ENCODE measurements at regions not wholly inside any gene's neighbourhood (a gene's known extent, or its start where the extent isn't known, plus 50 kb on each side); places are given as distances from the start of the nearest gene placed in this dataset.

DNA sequence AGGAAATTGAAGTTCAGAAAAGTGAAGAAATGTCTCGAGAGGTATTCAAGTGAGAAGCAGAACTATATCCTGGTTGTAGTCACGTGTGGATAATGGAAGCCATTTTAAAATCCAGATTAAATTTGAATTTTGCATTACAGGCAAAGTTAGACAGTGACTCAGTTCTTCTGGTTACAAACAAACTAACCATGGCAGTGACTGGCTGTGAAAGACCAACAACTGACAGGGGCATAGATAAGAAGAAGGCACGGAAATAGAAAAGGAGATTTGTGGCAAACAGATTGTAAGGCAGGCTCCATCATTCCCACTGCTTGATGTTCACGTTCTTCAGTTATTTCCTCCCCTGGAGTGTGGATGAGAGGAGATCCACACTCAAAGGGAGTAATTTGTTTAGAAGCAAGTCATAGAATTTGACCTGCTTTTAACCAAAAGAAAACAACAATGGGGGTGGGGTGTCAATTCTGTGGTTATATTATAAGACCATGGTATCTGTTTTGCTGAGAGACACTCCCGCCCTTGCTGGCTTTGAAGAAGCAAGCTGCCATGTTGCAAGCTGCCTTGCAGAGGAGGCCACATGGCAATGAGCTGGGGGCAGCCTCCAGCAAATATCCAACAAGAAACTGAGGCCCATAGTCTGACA lies 795.3 kb downstream of the VRK1 start:
- Histone ChIP-seq H3K4me3 (replicated peaks; ENCODE audit: low read depth, low read length) (no peak overlapping the region), H3K27me3 (replicated peaks; ENCODE audit: control insufficient read depth, insufficient read depth, low read length) (no peaks in the 10 kb centered on the region), H3K36me3 (ENCODE audit: control insufficient read depth, insufficient read depth, low read length) (no peaks in the 10 kb centered on the region)
- DNase-seq (ENCODE audit: extremely low read depth, insufficient read length), result no peak
- TF ChIP-seq, protein P1, sequence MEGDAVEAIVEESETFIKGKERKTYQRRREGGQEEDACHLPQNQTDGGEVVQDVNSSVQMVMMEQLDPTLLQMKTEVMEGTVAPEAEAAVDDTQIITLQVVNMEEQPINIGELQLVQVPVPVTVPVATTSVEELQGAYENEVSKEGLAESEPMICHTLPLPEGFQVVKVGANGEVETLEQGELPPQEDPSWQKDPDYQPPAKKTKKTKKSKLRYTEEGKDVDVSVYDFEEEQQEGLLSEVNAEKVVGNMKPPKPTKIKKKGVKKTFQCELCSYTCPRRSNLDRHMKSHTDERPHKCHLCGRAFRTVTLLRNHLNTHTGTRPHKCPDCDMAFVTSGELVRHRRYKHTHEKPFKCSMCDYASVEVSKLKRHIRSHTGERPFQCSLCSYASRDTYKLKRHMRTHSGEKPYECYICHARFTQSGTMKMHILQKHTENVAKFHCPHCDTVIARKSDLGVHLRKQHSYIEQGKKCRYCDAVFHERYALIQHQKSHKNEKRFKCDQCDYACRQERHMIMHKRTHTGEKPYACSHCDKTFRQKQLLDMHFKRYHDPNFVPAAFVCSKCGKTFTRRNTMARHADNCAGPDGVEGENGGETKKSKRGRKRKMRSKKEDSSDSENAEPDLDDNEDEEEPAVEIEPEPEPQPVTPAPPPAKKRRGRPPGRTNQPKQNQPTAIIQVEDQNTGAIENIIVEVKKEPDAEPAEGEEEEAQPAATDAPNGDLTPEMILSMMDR (IDR thresholded peaks at IDR 0.05; ENCODE audit: insufficient read depth, low read length, poor library complexity, severe bottlenecking), result no peak

DNA sequence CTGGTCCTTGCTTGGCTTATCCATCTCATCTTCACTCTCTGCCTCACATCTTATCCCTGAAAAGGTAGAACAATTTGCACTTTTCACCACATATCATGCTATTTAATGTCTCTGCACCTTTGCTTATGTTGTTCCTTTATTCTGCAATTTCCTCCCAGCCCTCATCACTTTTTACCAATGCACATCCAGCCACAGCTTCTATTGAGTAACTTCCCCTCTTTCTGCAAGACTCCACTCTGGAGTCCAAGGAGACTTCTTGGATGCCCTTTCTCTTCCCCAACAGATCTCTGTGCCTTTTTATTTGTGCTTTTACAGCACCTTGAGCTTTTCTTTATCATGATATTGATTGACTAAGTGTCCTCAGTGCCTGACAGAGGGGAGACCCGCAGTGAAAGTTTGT lies 797.1 kb downstream of the VRK1 start:
- H3K27me3 ChIP-seq (replicated peaks; ENCODE audit: control insufficient read depth, insufficient read depth, low read length), result no peaks in the 10 kb centered on the region
- no peak for DNase-seq (ENCODE audit: extremely low read depth, insufficient read length)
- TF ChIP-seq, protein P1 (IDR thresholded peaks at IDR 0.05; ENCODE audit: insufficient read depth, low read length, poor library complexity, severe bottlenecking), result no peak

DNA sequence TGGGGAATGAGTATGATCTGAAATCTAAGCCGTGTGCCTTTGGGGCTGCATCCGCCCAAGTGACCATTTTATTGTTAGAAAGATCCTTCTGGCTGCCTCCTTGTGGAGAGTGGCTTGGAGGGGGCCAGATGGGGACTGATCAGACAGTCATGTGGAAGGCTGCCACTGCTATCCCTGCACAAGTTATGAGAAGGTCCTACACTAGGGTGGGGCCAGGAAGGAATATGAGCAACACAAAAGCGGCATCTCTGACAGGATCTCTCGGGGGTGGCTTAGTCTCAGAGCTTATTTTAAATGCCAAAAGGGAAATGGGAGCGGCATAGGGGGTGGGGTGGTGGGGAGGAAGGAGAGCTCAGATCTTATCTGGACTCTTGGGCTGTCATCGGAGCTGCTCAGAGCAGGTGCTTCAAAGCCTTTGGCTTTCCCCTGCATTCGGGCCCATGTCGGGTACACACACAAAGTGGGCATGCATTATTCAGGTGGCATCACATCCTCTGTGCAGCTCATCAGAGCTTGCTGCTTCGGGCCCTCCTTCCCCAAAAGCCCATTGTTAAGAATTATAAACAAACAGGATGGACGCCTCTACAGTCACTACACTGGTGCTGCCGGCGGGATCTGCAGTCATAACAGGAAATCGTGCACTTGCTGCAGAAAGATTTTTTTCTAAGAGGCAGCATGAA lies 805.4 kb downstream of the VRK1 start:
- Histone ChIP-seq H3K36me3 (ENCODE audit: control insufficient read depth, insufficient read depth, low read length) (no peaks in the 10 kb centered on the region), H3K27me3 (replicated peaks; ENCODE audit: control insufficient read depth, insufficient read depth, low read length) (no peaks in the 10 kb centered on the region), H3K4me3 (replicated peaks; ENCODE audit: low read depth, low read length) (no peak overlapping the region)
- TF ChIP-seq, protein P1 (IDR thresholded peaks at IDR 0.05; ENCODE audit: insufficient read depth, low read length, poor library complexity, severe bottlenecking), result no peak
- DNase-seq (ENCODE audit: extremely low read depth, insufficient read length), result no peak

More for the DNA sequence above, 797.1 kb downstream of the VRK1 start:
- Histone ChIP-seq H3K36me3 (ENCODE audit: control insufficient read depth, insufficient read depth, low read length) (no peaks in the 10 kb centered on the region), H3K4me3 (replicated peaks; ENCODE audit: low read depth, low read length) (no peak overlapping the region)

DNA sequence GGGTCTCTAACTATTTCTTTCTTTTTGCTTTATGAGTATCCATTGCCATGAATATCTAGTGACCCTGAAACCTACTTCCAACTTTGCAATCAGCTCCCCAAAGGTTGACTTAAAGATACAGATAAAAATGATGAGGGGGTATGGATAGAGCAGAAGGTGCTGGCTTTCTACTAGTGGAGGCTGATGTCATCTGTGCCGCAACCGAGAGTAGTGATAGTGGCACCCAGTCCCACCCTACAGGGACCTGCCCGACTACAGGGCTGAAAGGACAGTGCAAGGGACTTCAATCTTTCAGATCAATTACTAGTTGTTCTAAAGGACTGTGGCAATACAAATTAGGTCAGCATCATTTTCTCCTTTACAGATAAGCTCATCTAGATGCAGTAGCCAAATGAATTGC lies 806.0 kb downstream of the VRK1 start:
- H3K27me3 ChIP-seq (replicated peaks; ENCODE audit: control insufficient read depth, insufficient read depth, low read length), result no peaks in the 10 kb centered on the region
- no peaks in the 10 kb centered on the region for H3K36me3 ChIP-seq (ENCODE audit: control insufficient read depth, insufficient read depth, low read length)
- no peak for DNase-seq (ENCODE audit: extremely low read depth, insufficient read length)
- TF ChIP-seq, protein P1 (IDR thresholded peaks at IDR 0.05; ENCODE audit: insufficient read depth, low read length, poor library complexity, severe bottlenecking), result no peak
- no peak overlapping the region for H3K4me3 ChIP-seq (replicated peaks; ENCODE audit: low read depth, low read length)

DNA sequence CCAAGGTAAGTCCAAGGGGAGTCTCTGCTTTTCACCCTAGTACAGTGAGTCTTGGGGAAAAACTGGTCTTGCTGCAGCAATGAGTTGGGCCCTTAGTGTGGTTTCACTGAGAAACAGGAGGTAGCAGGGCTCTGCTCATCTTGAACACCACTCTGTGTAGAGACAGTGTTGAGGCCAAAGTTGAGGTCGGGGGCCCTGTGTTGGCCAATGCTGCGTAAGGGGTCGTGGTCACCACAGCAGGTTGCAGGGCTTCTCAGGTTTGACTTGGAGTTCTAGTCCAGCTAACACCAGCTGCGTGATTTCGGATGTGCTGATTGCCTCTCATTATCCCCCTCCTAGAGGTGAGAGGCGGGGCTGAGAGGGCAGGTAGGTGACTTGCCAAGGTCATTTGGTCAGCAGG lies 807.5 kb downstream of the VRK1 start:
- Histone ChIP-seq H3K27me3 (replicated peaks; ENCODE audit: control insufficient read depth, insufficient read depth, low read length) (no peaks in the 10 kb centered on the region), H3K36me3 (ENCODE audit: control insufficient read depth, insufficient read depth, low read length) (no peaks in the 10 kb centered on the region), H3K4me3 (replicated peaks; ENCODE audit: low read depth, low read length) (no peak overlapping the region)
- TF ChIP-seq, protein P1 (IDR thresholded peaks at IDR 0.05; ENCODE audit: insufficient read depth, low read length, poor library complexity, severe bottlenecking), result no peak
- DNase-seq (ENCODE audit: extremely low read depth, insufficient read length), result no peak

All from GM06990 (cell line).